Peyer's patch (tissue), 4 donors: ENCODE measurements at regions not wholly inside any gene's neighbourhood (a gene's known extent, or its start where the extent isn't known, plus 50 kb on each side); places are given as distances from the start of the nearest gene placed in this dataset.

Source experiments
- DNase-seq, 3 donors: peaks; one replicate each; pipeline ENCODE4 v3.0.0-alpha.2; 2017 to 2019
- H3K27ac ChIP-seq, 4 donors: fragments of 200-600 bp; sonication (generic); one replicate each; pipeline ENCODE4 v1.5.1; 2016 to 2019
- H3K27me3 ChIP-seq, 2 donors: fragments of 200-600 bp; sonication (generic); one replicate each; pipeline ENCODE4 v1.5.1; 2019
- H3K36me3 ChIP-seq, 3 donors: fragments of 200-600 bp; sonication (generic); one replicate each; pipeline ENCODE4 v1.5.1; 2016 to 2019
- H3K4me1 ChIP-seq, 4 donors: fragments of 200-600 bp; sonication (generic); one replicate each; pipeline ENCODE4 v1.5.1; 2016 to 2019
- H3K4me3 ChIP-seq, 4 donors: fragments of 200-600 bp; sonication (generic); 1 replicate in 3 of 4; 2 replicates in 1 of 4; pipeline ENCODE4 v1.5.1; 2016 to 2019; ENCODE audit warnings: mild to moderate bottlenecking in 1 of 4
- H3K9me3 ChIP-seq, 4 donors: fragments of 200-600 bp; sonication (generic); one replicate each; pipeline ENCODE4 v1.5.1; 2016 to 2019; ENCODE audit warnings: mild to moderate bottlenecking in 1 of 4
- CTCF ChIP-seq, 6 experiments: fragments of 450-650 bp in 4 of 6; fragments of 200-600 bp in 2 of 6; sonication (generic) in 1 of 6; IDR thresholded peaks; one replicate each; pipeline ENCODE4 v1.5.1; 2017 to 2019; ENCODE audit warnings: antibody characterized with exemption in 6 of 6, mild to moderate bottlenecking in 3 of 6, moderate library complexity in 1 of 6
- POLR2A ChIP-seq, 2 donors: fragments of 450-650 bp; IDR thresholded peaks; one replicate each; pipeline ENCODE4 v1.5.1; 2017; ENCODE audit warnings: antibody characterized with exemption in 2 of 2, mild to moderate bottlenecking in 2 of 2, moderate library complexity in 2 of 2

GRCh38 chr5:58201922-58202648, 257.8 kb downstream of the PLK2 start:
- no peaks in the 10 kb centered on the region for H3K27me3 ChIP-seq
- no peak for TF ChIP-seq POLR2A (IDR thresholded peaks at IDR 0.05)
- no peak for TF ChIP-seq CTCF (IDR thresholded peaks at IDR 0.05)
- no peaks in the 10 kb centered on the region for H3K4me1 ChIP-seq
- no peak for DNase-seq
- H3K27ac ChIP-seq: no peak overlapping the region
- no peak overlapping the region for H3K4me3 ChIP-seq
- no peaks in the 10 kb centered on the region for H3K9me3 ChIP-seq
- H3K36me3 ChIP-seq: no peaks in the 10 kb centered on the region

GRCh38 chr5:58200451-58200850, 259.4 kb downstream of the PLK2 start:
- no peaks in the 10 kb centered on the region for H3K27me3 ChIP-seq
- no peaks in the 10 kb centered on the region for H3K4me1 ChIP-seq
- no peak for DNase-seq
- no peak overlapping the region for H3K27ac ChIP-seq
- TF ChIP-seq POLR2A (IDR thresholded peaks at IDR 0.05) (no peak), CTCF (IDR thresholded peaks at IDR 0.05) (no peak)
- H3K4me3 ChIP-seq: no peak overlapping the region
- no peaks in the 10 kb centered on the region for H3K9me3 ChIP-seq
- H3K36me3 ChIP-seq: no peaks in the 10 kb centered on the region

DNA sequence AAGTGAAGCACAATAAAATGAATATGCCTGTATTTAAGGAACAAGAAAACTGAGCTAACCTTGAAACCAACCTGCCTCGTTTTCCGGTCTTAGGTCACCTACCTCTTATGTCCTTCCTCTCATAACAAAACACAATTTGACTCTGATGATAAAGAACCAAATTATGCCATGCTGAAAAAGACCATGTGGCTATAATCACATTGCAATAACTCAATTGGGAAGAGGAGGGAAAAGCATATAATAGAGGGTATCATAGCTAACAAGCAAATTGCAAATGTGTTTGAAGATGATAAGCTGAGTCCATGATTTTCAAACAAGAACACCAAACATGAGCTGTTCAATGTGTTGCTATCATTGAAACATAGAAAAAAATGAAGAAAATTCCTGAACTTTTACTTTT, 260.8 kb downstream of the PLK2 start:
- TF ChIP-seq POLR2A (IDR thresholded peaks at IDR 0.05): no peak
- no peak for TF ChIP-seq CTCF (IDR thresholded peaks at IDR 0.05)
- no peaks in the 10 kb centered on the region for H3K9me3 ChIP-seq
- DNase-seq: no peak
- H3K27me3 ChIP-seq: no peaks in the 10 kb centered on the region
- H3K27ac ChIP-seq: no peak overlapping the region
- H3K36me3 ChIP-seq: no peaks in the 10 kb centered on the region
- H3K4me1 ChIP-seq: no peaks in the 10 kb centered on the region
- H3K4me3 ChIP-seq: no peak overlapping the region

DNA sequence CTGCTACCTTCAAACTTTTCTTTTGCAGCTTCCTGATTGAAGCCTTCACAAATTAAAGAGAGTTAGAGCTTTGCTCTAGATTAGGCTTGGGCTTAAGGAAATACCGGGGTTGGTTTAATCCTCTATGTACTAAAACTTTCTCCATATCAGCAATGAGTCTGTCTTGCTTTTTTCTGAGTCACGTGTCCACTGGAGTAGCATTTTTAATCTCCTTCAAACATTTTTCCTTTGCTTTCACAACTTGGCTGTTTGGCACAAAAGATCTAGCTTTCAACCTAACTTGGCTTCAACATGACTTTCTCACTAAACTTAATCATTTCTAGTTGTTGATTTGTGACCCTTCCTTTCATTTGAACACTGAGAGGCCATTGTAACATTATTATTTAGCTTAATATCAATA, 261.6 kb downstream of the PLK2 start:
- no peak for DNase-seq
- Histone ChIP-seq H3K36me3 (no peaks in the 10 kb centered on the region), H3K27ac (no peak overlapping the region), H3K4me3 (no peak overlapping the region), H3K4me1 (no peaks in the 10 kb centered on the region), H3K27me3 (no peaks in the 10 kb centered on the region), H3K9me3 (no peaks in the 10 kb centered on the region)
- TF ChIP-seq POLR2A (IDR thresholded peaks at IDR 0.05) (no peak), CTCF (IDR thresholded peaks at IDR 0.05) (no peak)

DNA sequence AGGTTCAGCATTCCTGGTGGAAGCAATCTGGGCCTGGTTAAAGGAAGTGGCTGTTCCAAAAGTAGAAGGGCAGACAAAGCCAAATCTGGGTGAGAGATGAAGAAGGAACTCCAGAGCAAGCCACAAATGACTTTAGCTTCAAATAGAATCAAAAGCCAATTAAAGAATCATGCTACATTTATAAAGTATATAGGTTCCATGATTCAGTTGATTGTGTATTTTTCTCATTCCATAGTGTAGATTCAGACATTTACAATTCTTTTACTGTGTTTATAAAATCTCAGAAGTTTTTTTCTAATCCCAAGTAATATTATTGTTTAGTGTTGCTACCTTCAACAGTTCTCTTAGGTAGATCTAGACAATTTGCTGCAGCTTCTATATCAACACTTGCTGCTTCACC, 262.0 kb downstream of the PLK2 start:
- Histone ChIP-seq H3K4me3 (no peak overlapping the region), H3K9me3 (no peaks in the 10 kb centered on the region), H3K27ac (no peak overlapping the region), H3K4me1 (no peaks in the 10 kb centered on the region), H3K27me3 (no peaks in the 10 kb centered on the region), H3K36me3 (no peaks in the 10 kb centered on the region)
- TF ChIP-seq CTCF (IDR thresholded peaks at IDR 0.05): no peak
- no peak for DNase-seq

- no peak overlapping the region for H3K27ac ChIP-seq
- DNase-seq: no peak
- no peaks in the 10 kb centered on the region for H3K4me1 ChIP-seq
- no peaks in the 10 kb centered on the region for H3K36me3 ChIP-seq
- H3K4me3 ChIP-seq: no peak overlapping the region
- no peaks in the 10 kb centered on the region for H3K9me3 ChIP-seq
- H3K27me3 ChIP-seq: no peaks in the 10 kb centered on the region
- TF ChIP-seq POLR2A (IDR thresholded peaks at IDR 0.05) (no peak), CTCF (IDR thresholded peaks at IDR 0.05) (no peak)
These were observed 268.4 kb downstream of the PLK2 start for GRCh38 chr5:58191443-58191842.
